ENCODE measurements at regions not wholly inside any gene's neighbourhood (a gene's known extent, or its start where the extent isn't known, plus 50 kb on each side); places are given as distances from the start of the nearest gene placed in this dataset.

DNA sequence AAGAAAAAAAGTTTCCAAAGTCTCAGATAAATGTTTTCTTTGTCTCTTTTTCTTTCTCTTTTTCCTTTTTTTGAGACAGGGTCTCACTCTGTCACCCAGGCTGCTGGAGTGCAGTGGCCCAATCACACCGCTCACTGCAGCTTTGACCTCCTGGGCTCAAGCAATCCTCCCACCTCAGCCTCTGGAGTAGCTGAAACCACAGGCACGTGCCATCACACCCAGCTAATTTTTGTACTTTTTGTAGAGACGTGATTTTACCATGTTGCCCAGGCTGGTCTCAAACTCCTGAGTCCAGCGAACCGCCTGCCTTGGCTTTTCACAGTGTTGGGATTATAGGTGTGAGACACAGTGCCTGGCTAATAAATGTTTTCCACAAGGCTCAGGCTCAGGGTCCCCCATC is 53.3 kb upstream of the KSR1 start:
- Histone ChIP-seq H3K27me3 (ENCODE audit: insufficient read depth in 3 of 3, low read length in 2 of 3) (no peaks in the 10 kb centered on the region), H3K27ac (no peak overlapping the region), H3K9me3 (no peaks in the 10 kb centered on the region), H3K4me3 (no peak overlapping the region), H3K4me1 (no peaks in the 10 kb centered on the region), H3K36me3 (ENCODE audit: insufficient read depth in 1 of 2, low read depth in 1 of 2) (no peaks in the 10 kb centered on the region)
- WGBS, 3 donors: 88 to 92% (median 89%) methylated on average over 5 of the region's 5 CpGs
- no peak for DNase-seq
- ATAC-seq: no peak
- intact Hi-C loops (cut with DNase I): no loop called here
- no peak for TF ChIP-seq CTCF (IDR thresholded peaks at IDR 0.05)

DNA sequence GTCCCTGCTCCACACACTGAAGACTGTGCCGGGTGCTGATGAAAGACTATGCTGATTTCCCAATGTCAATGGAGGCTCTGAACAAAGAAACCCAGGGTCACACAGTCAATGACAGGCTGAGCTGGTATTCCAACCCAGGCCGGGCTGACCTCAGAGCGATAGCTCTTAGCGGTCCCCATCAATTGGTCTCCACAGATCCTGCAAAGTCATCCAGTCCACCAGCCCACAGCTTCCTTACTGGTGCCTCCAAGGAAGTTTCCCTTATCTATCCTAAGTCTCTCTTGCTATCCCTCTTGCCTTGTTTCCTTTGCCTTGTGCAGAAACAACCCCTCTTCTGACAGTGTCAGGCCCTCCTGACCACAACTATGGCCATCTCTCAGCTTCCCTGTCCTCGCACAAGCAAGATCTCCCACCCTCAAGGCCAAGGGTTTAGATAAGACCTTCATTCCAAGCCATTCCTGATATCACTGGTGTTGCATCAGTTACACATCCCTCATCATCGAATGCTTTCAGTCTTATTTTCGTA is 52.7 kb upstream of the KSR1 start:
- H3K4me3 ChIP-seq: no peak overlapping the region
- DNase-seq: no peak
- WGBS, 3 donors: 89 to 93% (median 92%) methylated on average over 7 of the region's 7 CpGs
- H3K27ac ChIP-seq: no peak overlapping the region
- no peaks in the 10 kb centered on the region for H3K36me3 ChIP-seq (ENCODE audit: insufficient read depth in 1 of 2, low read depth in 1 of 2)
- no peaks in the 10 kb centered on the region for H3K9me3 ChIP-seq
- ATAC-seq: no peak
- intact Hi-C loops (cut with DNase I): no loop called here
- H3K27me3 ChIP-seq (ENCODE audit: insufficient read depth in 3 of 3, low read length in 2 of 3): no peaks in the 10 kb centered on the region
- H3K4me1 ChIP-seq: peaks cover 1% of the 10 kb centered on the region
- TF ChIP-seq CTCF (IDR thresholded peaks at IDR 0.05): no peak

DNA sequence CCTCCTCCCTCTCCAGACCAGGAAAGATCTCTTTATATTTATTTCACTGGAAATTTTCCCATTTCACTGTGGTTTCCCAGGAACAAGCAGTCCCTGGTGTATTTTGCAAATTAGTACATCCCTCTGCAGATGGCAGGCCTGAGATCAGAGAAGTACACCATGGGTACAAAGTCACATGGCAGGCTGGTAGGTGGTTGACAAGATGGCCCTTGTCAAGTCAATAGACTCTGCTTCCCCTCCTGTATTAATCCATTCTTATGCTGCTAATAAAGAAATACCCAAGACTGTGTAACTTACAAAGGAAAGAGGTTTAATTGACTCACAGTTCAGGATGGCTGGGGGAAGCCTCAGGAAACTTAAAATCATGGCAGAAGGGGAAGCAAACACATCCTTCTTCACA is 51.6 kb upstream of the KSR1 start:
- Histone ChIP-seq H3K4me1 (peaks cover 5% of the 10 kb centered on the region), H3K27me3 (ENCODE audit: insufficient read depth in 3 of 3, low read length in 2 of 3) (no peaks in the 10 kb centered on the region), H3K36me3 (ENCODE audit: insufficient read depth in 1 of 2, low read depth in 1 of 2) (no peaks in the 10 kb centered on the region), H3K27ac (no peak overlapping the region), H3K4me3 (no peak overlapping the region), H3K9me3 (no peaks in the 10 kb centered on the region)
- TF ChIP-seq CTCF (IDR thresholded peaks at IDR 0.05): no peak
- DNase-seq (no peak), ATAC-seq (no peak)
- intact Hi-C loops (cut with DNase I): no loop called here

All from psoas muscle (tissue), 7 donors.